Stimulated activated CD4-positive, alpha-beta T cell treated with anti-CD3 and anti-CD28 coated beads, Interleukin-2, amount 100 ng/mL, for 4 hours (primary cell): ENCODE measurements at regions not wholly inside any gene's neighbourhood (a gene's known extent, or its start where the extent isn't known, plus 50 kb on each side); places are given as distances from the start of the nearest gene placed in this dataset.

Experiments
- DNase-seq: peaks from one replicate; pipeline ENCODE4 v3.0.0-alpha.2; 2020; ENCODE audit warnings: low read depth

DNA sequence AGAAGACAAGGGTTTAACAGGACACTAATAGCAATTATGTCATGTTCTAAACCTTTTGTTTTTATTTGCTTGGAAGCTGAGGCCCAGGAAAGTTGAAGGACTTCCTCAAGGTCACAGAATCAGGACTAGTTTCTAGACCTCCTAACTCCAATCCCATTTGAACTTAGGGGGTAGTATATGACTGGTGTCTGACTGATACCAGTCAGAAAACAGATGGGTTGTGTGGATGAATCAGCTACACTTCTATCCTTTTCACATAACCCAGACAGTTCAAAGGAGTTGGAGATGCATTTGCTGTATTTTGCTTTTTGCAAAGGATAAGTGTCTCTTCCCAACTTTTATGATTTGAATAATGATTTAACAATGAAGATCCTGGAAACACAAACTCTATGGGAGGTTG, 322.5 kb downstream of the HLX start:
- no peak for DNase-seq

DNA sequence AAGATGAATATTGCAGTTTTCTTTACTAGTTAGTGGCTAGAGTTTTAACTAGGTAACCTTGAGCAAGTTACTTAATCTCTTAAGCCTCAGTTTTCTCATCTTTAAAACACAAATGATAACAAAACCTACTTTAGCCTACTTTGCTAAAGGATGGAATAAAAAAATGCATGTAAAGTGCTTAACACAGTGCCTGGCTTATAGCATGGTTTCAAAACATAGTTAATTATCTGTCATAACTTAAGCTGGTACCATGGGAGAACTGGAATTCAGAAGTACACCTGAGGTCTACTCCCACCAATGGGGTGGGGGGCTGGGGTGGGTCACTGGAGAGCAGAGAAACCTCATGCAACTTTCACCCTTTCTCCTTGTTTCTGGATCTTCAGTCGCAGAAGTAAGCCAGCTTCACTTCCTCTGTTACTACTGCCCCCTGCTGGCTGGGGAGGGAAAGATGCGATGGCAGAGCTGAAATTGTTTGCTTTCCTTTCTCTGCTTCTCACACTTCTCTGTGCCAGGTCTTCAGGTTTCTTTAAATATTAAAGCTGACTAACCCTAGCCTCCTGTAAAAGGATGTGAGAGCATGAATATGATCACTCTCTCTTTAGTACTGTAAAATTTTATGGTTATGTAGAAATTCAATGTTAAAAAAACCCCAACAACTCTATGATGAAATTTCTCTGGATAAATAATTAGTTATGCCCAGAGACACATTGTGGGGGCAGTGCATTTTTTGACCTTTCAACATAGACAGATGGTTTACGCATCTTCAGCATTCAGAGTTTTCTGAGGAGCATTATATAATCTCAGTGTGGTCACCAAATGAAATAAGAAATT, 324.2 kb downstream of the HLX start:
- DNase-seq: peak; percentile 36

DNA sequence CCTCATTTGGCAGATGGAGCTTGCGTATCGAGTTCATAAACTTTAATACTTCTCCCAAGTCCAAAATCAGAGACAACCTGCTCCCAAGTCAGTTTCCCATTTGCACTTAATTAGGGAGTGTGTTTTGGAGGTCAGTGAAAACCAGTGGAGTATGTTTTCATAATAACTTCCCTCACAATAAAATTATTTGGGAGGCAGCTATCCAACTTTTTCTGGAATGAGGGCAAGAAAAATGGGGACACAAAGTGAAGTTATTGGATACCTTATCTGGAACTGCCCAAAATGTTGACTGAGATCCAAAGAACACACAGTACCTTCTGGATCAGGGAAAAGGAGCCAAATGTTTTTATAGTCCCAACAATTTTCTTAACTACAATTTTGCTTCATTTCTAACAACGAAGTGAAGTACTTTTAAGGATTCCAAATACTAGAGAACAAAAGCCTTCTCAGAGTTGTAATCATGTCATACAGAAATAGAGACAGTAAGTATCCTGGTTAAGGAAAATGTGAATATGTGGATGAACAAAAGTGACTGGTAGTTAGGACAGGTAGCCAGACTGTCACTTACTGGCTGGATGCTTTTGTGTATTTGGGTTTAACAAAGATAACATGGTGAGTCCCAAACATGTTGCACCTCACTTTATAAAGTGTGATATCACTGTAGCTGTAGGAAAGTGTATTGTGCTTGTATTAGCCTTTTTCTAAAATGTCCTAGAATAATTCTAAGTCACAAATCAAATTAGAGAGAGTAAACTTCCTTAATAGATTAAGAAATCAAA, 325.0 kb downstream of the HLX start:
- no peak for DNase-seq

DNA sequence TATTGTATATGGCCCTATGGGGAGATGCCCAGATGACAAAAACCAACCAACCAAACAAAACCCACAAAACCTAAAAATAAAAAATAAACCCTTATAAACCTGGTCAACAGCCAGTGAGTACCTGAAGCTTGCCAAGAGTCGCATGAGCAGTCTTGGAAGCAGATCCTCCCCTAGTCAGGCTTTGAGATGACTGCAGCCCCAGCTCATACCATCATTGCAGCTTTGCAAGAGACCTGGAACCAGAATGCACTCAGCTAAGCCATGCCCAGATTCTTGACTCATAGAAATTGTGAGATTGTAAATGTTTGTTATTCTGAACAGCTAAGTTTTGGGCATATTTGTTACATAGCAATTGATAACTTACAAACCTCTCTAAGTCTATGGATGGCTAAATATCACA, 326.8 kb downstream of the HLX start:
- no peak for DNase-seq

DNA sequence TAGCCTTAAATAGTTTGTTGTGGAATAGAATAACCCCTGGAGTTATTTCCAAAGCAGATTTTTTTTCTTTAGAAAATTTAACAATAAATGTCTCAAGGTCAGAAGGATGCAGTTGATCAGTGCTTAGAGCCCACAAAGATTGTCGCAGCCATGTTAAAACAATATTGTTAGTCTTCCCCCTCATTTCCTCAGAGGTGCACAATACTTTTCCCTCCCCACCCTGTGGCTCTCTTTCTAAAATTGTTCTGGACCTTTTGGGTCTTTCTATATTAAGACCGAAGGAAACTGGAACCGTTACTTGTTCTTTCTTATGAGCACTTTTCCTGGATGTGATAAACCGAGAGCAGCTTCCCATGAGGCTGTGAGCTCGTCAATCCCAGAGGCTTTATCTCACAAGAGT, 333.7 kb downstream of the HLX start:
- no peak for DNase-seq

DNA sequence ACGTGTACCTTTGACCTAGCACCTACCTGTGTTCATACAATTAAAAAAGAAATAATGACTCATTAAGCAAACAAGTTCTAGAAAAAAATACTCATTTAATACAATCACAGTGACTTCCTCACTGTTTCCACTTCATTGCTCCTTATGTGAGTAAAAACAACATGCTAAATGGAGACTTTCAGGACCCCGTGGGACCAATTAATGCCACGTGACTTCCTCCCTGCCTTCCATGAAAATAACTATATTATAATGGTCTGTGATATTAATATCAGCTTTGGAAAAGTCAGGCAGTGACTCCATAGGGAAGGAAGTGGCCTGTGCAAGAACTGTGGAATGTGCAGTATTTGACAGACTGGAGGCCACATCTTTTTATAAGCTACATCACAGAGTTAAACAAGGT, 337.8 kb downstream of the HLX start:
- no peak for DNase-seq

DNA sequence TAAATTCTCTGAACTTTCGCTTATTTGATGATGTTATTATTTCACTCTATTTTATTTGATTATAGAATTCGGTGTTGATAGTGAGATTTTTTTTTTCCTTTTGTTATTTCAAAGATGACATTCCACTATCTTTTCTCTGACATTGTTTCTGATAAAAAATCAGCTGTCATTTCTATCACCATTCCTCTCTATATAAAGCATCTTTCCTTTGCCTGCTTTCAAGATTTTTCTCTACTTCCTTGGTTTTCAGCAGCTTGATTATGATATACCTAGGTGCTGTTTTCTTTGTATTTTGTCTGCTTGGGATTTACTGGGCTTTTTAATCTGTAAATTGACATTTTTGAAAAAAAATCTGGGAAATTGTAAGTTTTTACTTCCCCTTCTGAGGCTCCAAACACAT, 344.0 kb downstream of the HLX start:
- DNase-seq: no peak

DNA sequence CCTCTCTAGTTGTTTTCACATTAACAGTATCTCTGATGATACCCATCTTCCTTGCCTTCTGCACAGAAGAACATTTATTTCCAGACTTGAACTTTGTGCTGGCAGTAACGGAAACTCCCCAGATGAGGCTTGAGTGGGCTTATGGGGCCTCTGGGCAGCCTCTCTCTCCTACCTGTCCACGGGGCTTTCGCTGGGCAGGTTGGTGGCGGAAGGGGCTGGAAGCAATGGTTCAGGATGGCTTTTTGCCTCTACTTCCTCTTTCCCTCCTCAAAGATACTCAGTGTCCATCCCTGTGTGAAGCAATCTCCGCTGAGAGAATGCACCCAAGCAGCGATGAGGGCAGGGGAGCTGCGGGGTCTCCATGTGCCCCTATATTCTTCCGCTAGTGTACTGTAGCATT, 348.2 kb downstream of the HLX start:
- no peak for DNase-seq

DNA sequence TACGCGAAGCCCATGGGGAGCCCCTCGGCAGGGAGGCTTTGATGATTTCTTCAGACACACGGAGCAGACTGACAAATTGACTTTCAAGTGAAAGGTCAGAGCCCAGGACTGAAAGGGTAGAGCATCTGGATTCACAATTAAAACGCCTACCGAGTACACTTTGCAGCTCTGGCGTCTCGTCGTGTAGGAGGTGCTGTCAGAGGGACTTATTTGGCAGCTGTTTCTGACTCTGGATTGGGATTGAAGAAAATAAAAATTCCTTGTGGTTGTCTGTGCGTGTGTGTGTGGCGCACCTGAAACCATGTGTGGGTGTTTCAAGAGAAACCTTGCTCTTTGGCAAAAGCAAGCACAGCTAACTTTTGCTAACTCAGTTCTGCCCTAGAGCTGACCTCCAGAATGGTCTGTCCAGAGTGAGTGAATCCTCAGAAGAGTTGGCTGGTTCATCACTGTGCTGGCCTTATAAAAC, 348.7 kb downstream of the HLX start:
- no peak for DNase-seq

DNA sequence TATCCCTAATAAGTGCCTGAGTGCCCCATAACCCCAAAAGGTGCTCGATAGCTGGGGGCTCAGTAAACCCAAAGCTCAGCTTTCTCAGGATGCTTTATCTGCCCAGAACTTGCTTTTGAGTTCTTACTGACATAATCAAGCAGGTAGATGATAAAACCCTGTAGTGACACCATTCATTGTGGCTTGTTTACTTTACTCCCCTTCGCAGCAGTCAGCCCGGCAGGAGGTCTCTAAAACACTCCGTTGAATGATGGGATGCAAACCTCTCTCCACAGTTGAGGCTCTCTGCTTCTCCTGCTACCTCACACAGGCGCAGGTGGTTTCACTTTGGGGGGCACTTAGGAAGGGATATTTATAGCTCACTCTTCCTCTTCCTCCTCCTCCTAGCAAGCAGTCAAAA, 349.4 kb downstream of the HLX start:
- DNase-seq: no peak

DNA sequence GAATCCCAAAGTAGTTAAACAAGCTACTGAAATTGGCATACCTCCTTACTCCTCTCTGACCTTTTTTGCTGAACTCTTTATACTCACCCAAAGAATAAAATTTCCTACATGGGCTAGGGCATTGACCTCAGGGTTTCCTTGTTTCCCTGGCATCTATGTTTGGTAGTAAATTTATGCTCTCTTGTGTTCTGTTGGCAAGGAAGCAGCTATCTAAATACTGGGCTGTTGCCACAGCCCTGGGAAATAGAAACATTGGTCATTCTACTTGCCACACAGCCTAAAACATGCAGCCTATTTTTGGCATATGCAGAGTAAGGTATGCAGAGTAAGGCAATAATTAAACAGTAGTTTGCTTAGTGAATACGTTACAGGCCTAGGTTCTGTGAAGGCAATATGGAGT, 351.4 kb downstream of the HLX start:
- DNase-seq: no peak

DNA sequence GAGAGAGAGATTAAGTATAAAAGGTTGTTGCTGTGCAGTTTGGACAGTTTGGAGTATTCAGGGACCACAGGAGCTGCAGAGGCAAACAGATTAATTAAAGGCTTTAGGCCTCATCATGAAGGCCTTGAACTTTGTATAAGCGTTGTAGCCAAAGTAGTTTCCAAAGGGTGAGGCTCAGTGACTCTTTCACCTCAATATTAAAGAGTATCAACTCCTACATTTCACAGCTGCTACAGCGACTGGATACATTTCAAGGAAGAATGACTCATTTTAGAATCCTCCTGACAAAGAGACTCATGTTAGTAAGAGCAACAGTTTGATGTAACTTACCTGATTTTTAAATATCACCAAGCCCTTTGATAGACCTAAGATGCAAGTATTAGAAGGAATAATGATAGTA, 355.5 kb downstream of the HLX start:
- DNase-seq: no peak

DNA sequence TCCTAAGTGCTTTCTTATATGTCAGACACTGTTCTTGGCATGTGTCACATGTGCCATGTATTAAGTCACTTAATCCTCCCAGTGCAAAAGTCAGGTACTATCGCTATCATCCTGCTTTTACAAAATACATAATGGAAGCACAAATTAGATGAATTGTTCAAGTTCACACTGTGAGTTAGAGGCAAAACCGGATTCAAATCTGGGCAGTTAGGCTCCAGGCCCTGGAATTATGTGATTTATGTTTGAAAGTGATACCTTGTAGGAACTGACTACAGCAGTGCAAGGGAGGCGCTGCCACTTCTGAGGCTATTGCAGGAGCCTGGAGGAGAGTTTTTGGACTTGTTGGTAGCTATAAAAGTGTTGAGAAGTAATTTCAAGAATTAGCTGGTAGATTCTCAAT, 358.3 kb downstream of the HLX start:
- DNase-seq: no peak

DNA sequence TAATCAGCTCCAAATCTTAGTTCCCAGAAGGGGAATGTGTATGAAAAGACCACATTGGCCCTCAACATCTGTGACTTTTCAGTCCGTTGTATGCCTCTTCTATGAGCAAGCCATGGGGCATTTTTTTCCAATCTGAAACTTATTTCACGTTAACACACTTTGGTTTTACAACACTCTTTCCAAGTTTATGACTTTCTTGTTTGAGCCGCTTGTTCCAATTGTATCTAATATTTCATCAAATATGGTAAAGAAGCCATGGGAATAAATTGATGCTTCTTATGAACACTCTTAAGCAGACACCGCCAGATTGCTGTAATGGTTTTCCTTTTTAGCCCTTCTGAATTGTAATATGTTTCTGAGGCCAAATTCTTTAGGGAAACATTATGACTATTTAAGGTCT, 359.9 kb downstream of the HLX start:
- no peak for DNase-seq

DNA sequence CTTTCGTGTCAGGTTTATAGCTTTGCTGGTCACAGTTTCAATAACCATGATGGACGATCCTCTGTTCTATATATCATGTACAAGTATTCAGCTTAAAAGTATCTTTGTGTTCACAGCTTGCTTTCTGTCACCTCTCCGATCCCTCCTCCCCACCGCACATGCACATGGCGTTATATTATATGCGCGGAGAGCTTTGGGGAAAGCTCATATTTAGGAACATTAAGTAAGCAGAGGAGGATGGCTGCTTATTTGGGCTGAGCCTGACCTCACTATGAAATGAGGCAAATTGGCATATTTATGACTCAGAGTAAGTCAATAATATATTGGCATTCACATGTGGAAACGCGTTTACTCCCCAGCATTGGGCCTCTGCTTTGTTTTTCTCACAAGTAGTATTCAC, 360.5 kb downstream of the HLX start:
- DNase-seq: no peak

DNA sequence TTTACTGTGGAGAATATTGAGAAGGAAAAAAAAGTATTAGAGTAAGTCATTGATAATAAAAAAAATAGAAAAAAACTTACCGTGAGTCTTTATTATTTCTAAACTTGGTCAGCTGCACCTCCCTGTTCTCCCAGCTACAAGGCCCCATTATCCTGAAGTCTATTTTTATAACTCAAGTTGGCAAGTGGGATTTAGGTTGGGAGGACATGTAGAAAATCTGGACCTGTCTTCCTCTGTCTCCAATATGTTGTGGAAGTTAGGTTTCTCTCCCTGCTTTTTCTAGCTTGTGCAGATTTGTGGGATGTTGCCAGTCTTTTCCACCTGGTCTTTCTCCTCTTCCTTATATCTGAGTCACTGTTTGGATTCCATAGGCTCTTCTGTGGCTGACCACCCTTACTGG, 361.4 kb downstream of the HLX start:
- DNase-seq: no peak

DNA sequence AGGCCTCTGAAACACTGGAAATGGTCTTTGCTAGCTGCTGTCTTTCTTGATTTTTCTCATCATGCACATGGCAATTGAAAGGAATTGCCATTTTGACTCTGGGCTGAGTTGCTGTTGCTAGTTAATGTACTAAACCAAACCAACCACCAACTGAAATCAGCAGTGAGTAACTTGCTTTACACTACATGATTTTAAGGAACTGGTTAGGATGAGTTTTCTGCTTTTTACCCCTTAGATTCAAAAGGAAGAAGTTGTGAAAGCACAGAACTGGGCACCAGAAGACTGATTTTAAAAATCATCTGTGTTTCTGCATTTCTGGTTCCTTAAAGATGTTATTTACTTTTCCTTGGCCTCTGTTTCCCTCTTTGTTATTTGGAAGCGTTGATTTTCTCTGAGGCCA, 361.9 kb downstream of the HLX start:
- DNase-seq: no peak

DNA sequence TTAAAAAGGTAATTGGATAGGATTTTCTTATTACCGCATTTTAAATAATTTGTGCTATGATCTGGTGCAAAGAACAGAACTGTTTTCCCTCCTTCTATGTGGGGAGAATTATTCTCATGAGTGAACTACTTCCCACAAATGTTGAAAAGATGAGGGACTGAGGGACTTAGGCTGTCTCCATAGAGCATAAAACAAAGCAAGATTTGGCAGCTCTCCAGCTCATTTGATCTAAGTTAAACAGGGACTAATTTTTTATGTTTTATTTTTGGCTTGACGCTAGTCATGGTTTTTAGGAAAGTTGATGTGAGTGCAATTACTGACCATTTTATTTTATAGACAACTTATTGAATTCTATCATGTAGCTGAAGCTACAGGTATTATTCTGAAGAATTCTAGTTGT, 362.3 kb downstream of the HLX start:
- no peak for DNase-seq

DNA sequence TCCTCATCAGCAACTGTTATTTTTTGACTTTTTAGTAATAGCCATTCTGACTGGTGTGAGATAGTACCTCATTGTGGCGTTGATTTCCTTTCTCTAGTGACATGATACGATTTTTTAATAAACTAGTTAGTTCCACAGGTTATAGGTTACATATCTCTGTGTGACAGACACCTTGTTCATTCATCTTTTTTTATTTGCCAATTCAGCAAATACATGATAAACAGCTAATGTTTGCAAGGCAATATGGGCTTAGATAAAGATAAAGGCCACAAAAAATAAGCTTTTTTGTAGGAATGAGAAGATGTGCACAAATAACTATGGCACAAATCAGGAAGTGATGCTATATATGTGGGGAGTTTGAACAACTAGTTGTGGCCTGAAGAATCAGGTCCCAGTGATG, 366.8 kb downstream of the HLX start:
- DNase-seq: no peak

DNA sequence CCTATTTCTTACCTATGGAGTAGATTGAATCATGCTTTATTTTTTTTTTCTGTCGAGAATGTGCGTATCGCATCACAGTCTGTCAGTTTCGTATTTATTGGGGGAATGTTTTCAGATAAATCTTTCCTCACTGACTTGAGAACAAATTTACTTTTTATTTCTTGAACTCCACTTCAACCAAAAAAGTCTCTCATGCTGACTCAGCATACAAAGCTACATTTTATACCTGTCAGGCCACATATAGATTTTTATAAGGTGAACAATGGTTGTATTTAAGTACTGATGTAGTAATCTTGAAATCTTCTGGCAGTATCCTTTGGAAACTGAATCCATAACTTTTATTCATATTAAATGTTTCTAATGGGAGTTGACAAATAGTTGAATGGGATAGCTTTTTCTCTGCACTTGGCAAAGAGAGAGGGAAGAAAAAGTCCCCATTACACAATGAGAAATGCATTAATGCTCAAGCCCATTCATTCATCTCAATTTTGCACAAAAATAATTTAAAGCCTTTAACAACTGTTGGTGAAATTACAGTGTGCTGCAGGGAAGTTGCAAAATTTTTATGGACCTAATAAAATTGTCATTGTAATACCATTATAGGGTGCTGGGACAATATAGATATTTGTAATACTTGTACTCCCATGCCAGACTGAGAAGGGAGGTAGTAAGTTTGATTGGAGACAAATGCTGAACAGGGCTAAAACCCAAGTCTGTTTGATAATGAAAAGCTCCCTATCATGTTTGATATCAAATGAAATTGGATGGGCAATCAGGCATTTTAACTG, 367.6 kb downstream of the HLX start:
- DNase-seq: no peak

DNA sequence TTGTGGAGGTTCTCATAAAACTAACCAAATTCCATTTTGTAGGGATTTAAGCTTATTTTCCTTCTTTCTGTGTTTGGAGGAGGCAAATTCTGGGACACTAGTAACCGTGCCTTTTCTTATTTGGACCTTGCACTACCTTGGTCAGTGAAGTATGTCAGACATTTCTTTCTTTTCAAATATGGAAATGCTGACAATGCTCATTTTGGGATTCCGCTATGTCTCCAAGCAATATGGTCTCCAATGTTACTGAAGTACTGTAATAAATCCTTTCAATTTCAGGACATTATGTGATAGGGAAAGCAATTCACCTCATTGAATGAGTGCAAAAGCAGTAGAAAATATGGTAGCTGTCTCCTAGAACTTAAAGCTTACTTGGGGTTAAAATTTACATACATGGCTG, 372.3 kb downstream of the HLX start:
- DNase-seq: no peak

DNA sequence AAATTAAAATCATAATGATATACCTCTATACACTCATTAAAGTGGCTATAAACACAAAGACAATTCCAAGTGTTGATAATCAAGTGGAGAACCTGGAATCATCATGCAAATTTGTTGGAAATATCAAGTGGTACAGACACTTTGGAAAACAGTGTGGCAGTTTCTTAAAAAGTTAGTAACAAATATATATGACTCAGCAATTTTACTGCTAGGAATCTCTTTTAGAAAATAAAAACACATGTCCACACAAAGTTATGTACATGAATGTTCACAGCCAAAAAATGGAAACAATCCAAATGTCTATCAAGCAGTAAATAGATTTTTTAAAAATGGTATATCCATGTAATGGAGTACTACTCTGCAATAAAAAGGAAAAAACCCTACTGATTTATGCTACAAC, 375.6 kb downstream of the HLX start:
- no peak for DNase-seq

DNA sequence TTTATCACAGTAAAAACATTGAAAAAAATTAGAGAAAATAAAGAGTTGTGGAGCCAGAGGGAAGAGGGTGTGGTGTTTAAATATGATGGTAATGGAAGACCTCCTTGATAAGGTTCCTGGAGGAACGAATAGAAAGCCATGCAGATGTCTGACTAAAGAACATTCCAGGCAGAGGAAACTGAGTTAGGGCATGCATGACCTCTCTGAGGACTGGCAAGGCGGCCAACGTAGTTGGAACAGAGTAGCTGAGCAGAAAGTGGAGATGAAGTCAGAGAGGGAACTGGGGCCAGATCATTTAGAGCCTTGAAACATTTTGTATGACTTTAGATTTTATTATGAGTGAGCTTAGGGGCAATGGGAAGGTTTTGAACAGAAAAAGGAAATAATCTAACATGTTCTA, 377.5 kb downstream of the HLX start:
- DNase-seq: no peak
